OCI-LY1 (cell line): ENCODE measurements at regions not wholly inside any gene's neighbourhood (a gene's known extent, or its start where the extent isn't known, plus 50 kb on each side); places are given as distances from the start of the nearest gene placed in this dataset.

Source experiments
- H2AFZ ChIP-seq: fragments of 200-600 bp; sonication (generic), shearing (Covaris generic); 2 replicates; pipeline ENCODE4 v1.6.0; 2014; ENCODE audit warnings: antibody characterized with exemption, mild to moderate bottlenecking, low read length
- H3F3A ChIP-seq: fragments of 200-600 bp; sonication (generic), shearing (Covaris generic); 2 replicates; pipeline ENCODE4 v1.6.0; 2014; ENCODE audit warnings: mild to moderate bottlenecking, antibody characterized with exemption, low read length, moderate library complexity; ENCODE audit not compliant: insufficient read depth
- H3K27ac ChIP-seq: fragments of 200-600 bp; sonication (generic); 2 replicates; pipeline ENCODE4 v1.5.1; 2014; ENCODE audit warnings: low read length, mixed run types, mild to moderate bottlenecking, low read depth; ENCODE audit not compliant: poor library complexity, severe bottlenecking
- H3K27me3 ChIP-seq: fragments of 200-600 bp; sonication (generic); 2 replicates; pipeline ENCODE4 v1.6.0; 2014; ENCODE audit warnings: antibody characterized with exemption, mild to moderate bottlenecking, low read length, moderate library complexity; ENCODE audit not compliant: insufficient read depth
- H3K36me3 ChIP-seq: fragments of 200-600 bp; sonication (generic); 2 replicates; pipeline ENCODE4 v1.6.1; 2014; ENCODE audit warnings: mild to moderate bottlenecking, antibody characterized with exemption, low read length, moderate library complexity, mixed read lengths; ENCODE audit not compliant: insufficient read depth
- H3K4me1 ChIP-seq: fragments of 200-600 bp; sonication (generic); 2 replicates; pipeline ENCODE4 v1.5.1; 2014; ENCODE audit warnings: mild to moderate bottlenecking, low read length, moderate library complexity; ENCODE audit not compliant: insufficient read depth, severe bottlenecking
- H3K4me2 ChIP-seq: fragments of 200-600 bp; sonication (generic), shearing (Covaris generic); 2 replicates; pipeline ENCODE4 v1.6.1; 2014; ENCODE audit warnings: low read length
- H3K4me3 ChIP-seq: fragments of 200-600 bp; sonication (generic); 2 replicates; pipeline ENCODE4 v1.5.1; 2014; ENCODE audit warnings: low read length, low read depth, mild to moderate bottlenecking, mixed read lengths; ENCODE audit not compliant: poor library complexity, severe bottlenecking
- H3K79me2 ChIP-seq: fragments of 200-600 bp; shearing (Covaris generic); 2 replicates; pipeline ENCODE4 v1.6.1; 2016; ENCODE audit warnings: mixed run types, low read length, mixed read lengths; ENCODE audit not compliant: insufficient read depth
- H3K9ac ChIP-seq: fragments of 200-600 bp; sonication (generic), shearing (Covaris generic); 2 replicates; pipeline ENCODE4 v1.6.1; 2014; ENCODE audit warnings: mild to moderate bottlenecking, low read length, mixed read lengths
- H3K9me2 ChIP-seq: fragments of 200-600 bp; sonication (generic), shearing (Covaris generic); 2 replicates; pipeline ENCODE4 v1.6.1; 2014; ENCODE audit warnings: low read depth, mild to moderate bottlenecking, low read length, mixed read lengths
- H3K9me3 ChIP-seq: fragments of 200-600 bp; shearing (Covaris generic); 2 replicates; pipeline ENCODE4 v1.6.1; 2014; ENCODE audit warnings: low read length, mixed read lengths
- H4K20me1 ChIP-seq: fragments of 200-600 bp; sonication (generic), shearing (Covaris generic); 2 replicates; pipeline ENCODE4 v1.6.0; 2016; ENCODE audit warnings: mild to moderate bottlenecking, low read length; ENCODE audit not compliant: insufficient read depth
- CTCF ChIP-seq: fragments of 200-600 bp; sonication (generic), shearing (Covaris generic); IDR thresholded peaks from 2 replicates; pipeline ENCODE4 v1.5.1; 2017; ENCODE audit warnings: mild to moderate bottlenecking, antibody characterized with exemption, low read length, moderate library complexity, mixed read lengths
- EZH2 ChIP-seq: fragments of 200-600 bp; sonication (generic), shearing (Covaris generic); IDR thresholded peaks from 2 replicates; pipeline ENCODE4 v1.8.0; 2017; ENCODE audit warnings: borderline replicate concordance, mixed run types, mild to moderate bottlenecking, antibody characterized with exemption, low read length, moderate library complexity, mixed read lengths

- H3K27ac ChIP-seq: no peak overlapping the region
- no peak overlapping the region for H3K4me2 ChIP-seq
- H3K4me3 ChIP-seq: no peak overlapping the region
- no peaks in the 10 kb centered on the region for H3K9me3 ChIP-seq
- H3K36me3 ChIP-seq: no peaks in the 10 kb centered on the region
- H3K79me2 ChIP-seq: no peaks in the 10 kb centered on the region
- no peaks in the 10 kb centered on the region for H3K4me1 ChIP-seq
- H3F3A ChIP-seq: no peaks in the 10 kb centered on the region
- TF ChIP-seq CTCF (no peak), EZH2 (no peak)
- H3K27me3 ChIP-seq: no peaks in the 10 kb centered on the region
- H3K9ac ChIP-seq: no peak overlapping the region
- no peaks in the 10 kb centered on the region for H4K20me1 ChIP-seq
- no peak overlapping the region for H2AFZ ChIP-seq
- no peaks in the 10 kb centered on the region for H3K9me2 ChIP-seq
Observed at GRCh38 chr9:115597330-115597895, 479.5 kb upstream of the TNC start.

DNA sequence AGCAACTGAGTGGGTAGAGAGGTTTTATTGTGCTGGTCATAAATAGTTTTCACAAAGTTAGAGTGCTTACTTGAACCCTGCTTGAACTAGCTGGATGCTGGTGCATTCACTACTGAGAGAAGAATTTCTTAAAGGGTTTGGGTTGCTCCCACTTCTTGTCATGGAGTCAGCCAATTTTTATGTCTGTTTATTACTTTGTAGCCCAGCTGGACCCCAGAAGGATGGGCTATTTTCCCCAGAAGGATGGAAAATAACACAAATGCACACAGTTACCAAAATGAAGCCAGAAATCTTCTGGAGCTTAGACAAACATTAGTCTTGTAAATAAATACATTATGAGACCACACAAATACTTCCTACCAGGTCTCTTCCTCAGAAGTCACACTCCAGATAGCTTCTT, 480.8 kb upstream of the TNC start:
- no peak for TF ChIP-seq CTCF
- TF ChIP-seq EZH2: no peak
- Histone ChIP-seq H2AFZ (no peak overlapping the region), H3K4me3 (no peak overlapping the region), H3K79me2 (no peaks in the 10 kb centered on the region), H3K9me3 (no peaks in the 10 kb centered on the region), H3K36me3 (no peaks in the 10 kb centered on the region), H3K27me3 (no peaks in the 10 kb centered on the region), H3K9me2 (no peaks in the 10 kb centered on the region), H3K27ac (no peak overlapping the region), H4K20me1 (no peaks in the 10 kb centered on the region), H3F3A (no peaks in the 10 kb centered on the region), H3K4me2 (no peak overlapping the region), H3K9ac (no peak overlapping the region), H3K4me1 (no peaks in the 10 kb centered on the region)

GRCh38 chr9:115599898-115600297, 481.9 kb upstream of the TNC start:
- no peak overlapping the region for H2AFZ ChIP-seq
- no peak overlapping the region for H3K4me2 ChIP-seq
- no peak overlapping the region for H3K4me3 ChIP-seq
- H3K9ac ChIP-seq: no peak overlapping the region
- TF ChIP-seq EZH2: no peak
- TF ChIP-seq CTCF: no peak
- H3K9me3 ChIP-seq: no peaks in the 10 kb centered on the region
- H3F3A ChIP-seq: no peaks in the 10 kb centered on the region
- no peaks in the 10 kb centered on the region for H4K20me1 ChIP-seq
- no peaks in the 10 kb centered on the region for H3K9me2 ChIP-seq
- no peaks in the 10 kb centered on the region for H3K79me2 ChIP-seq
- no peaks in the 10 kb centered on the region for H3K27me3 ChIP-seq
- H3K27ac ChIP-seq: no peak overlapping the region
- H3K4me1 ChIP-seq: no peaks in the 10 kb centered on the region
- no peaks in the 10 kb centered on the region for H3K36me3 ChIP-seq
